Pancreas (tissue), 10 donors: ENCODE measurements at regions not wholly inside any gene's neighbourhood (a gene's known extent, or its start where the extent isn't known, plus 50 kb on each side); places are given as distances from the start of the nearest gene placed in this dataset.
"Not testable (repeated sequence)": the region's sequence is repeated elsewhere in the genome, so short reads cannot be mapped to it uniquely, and the experiment has no call there.

Source experiments
- ATAC-seq, 4 donors: fragments of 200-7000 bp; cut with Tn5 transposase; one replicate each; pipeline versions ENCODE4 v1.8.0 to v1.9.1; 2020; ENCODE audit warnings: mild to moderate bottlenecking in 4 of 4, moderate library complexity in 4 of 4
- DNase-seq, 6 donors: peaks; one replicate each; pipeline ENCODE4 v3.0.0-alpha.2; 2020
- FAIRE-seq: peaks from 2 replicates; lab custom pipeline; 2012; peaks lifted over from hg19 to GRCh38; lab: Jason Lieb, UNC
- H3K27ac ChIP-seq, 4 donors: fragments of 200-600 bp; sonication (generic); 1 replicate in 3 of 4; 2 replicates in 1 of 4; pipeline versions ENCODE4 v1.5.0 to v1.8.0; 2020
- H3K27me3 ChIP-seq, 4 donors: fragments of 200-600 bp; one replicate each; pipeline ENCODE4 v1.8.0; 2021
- H3K36me3 ChIP-seq, 3 donors: fragments of 200-600 bp; sonication (generic) in 1 of 3; one replicate each; pipeline versions ENCODE4 v1.5.0 to v1.8.0; 2020 to 2021
- H3K4me1 ChIP-seq, 3 donors: fragments of 200-600 bp; one replicate each; pipeline ENCODE4 v1.8.0; 2021
- H3K4me3 ChIP-seq, 4 donors: fragments of 200-600 bp; sonication (generic) in 2 of 4; one replicate each; pipeline versions ENCODE4 v1.5.0 to v1.8.0; 2020 to 2021
- H3K9me3 ChIP-seq, 4 donors: fragments of 200-600 bp; one replicate each; pipeline ENCODE4 v1.8.0; 2021
- WGBS, 2 donors: extraction: QIAGEN DNeasy Blood & Tissue Kit; methylation state at CpG; one replicate each; pipeline ENCODE4 v1.1.7; 2013; 5-methylcytosine and 5-hydroxymethylcytosine counted together
- intact Hi-C, 3 donors: fragments of 100-400 bp; cut with DNase I; formaldehyde crosslinking; loops; one replicate each; pipeline versions ENCODE4 v1.11.1 to v1.14.2; 2022
- TF ChIP-seq, protein P1 (sequence below), 4 donors: fragments of 200-600 bp; sonication (generic) in 3 of 4; IDR thresholded peaks; one replicate each; pipeline versions ENCODE4 v1.5.0 to v1.8.0; 2021; ENCODE audit warnings: antibody characterized with exemption in 4 of 4
- donor health status: healthy with polysubstance abuse.
- donor health status: DM: no; HTN: no; CAD: no; lungs with moderate emphysema.
- donor health status: DM: no; HTN: no; CAD: no.
- donor health status: control.
- donor health status: control.
- donor health status: Bipolar disorder and iron deficiency.
- donor health status: DM: yes; HTN: yes; CAD: no.
- donor health status: DM: no; HTN: no; CAD: no.
- donor health status: DM: no; HTN: no; CAD: no.
- donor health status: DM: yes; HTN: yes; CAD: no.

DNA sequence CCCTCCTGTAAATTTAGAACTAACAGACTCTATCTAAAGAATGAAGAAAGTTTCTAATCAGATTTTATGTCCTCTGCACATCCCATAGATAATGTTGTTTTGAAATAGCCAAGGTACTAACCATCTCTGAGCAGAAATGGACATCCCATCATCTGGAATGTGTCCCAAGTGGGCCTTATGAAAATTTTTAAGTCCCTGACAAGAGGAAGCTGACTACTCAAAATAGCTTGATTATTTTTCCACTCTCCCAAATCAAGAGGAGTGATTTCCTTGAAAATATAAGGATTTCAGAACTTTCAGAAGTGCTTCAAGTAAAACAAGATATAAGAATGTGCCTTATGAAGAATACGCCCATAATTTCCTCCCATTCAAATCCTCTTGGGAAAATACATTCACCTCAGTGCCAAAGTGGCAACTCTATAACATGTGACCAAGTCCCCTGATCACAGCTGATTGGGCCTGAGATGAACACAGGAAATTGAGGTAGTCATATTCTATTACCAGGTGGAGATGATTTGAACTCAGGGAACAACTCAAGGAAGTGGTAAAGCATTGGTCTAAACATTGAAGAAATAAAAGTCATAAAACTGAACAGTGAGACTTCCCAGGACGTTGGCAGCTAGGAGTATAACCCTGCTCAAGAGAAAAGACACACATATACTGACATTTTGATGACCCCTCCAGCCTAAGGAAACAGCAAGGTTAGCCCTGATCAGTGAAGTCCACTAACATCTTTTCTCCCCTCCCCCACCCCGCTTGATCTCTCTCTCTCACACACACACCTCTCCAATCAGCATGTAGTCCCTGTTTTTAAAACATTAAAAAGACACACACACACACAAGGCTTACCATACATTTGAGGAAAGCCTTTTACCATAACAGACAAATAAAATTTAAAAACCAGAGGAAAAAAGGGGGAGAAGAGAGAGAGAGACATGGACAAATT lies 70.8 kb upstream of the TEAD1 start:
- no peak for DNase-seq
- H3K4me3 ChIP-seq = no peak overlapping the region

DNA sequence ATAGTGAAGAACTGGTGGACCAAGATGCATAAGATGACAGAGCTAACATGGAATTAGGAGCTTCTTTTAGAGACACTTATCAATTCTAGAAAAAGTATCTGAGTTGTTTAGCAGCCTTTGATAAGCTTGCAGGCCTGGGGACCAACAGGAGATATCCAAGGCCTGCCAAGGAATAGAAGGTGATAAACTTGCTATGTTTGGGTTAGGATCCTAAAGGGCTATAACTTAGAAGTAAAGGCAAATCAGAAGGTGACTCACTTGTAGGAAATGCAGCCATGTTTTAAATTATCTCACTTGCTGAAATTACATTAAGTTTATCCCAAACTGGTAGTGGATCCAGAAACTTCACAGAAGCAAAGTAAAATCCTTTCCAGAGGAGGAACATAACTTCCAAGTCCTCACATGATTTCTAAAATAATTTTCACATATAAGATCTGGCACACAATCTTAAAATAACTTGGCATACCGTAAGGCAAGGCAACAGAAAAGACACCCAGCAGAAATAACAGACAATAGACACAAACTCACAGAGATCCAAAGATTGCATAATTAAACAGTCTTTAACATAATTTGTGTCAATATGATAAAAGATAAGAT lies 69.6 kb upstream of the TEAD1 start:
- no peaks in the 10 kb centered on the region for H3K4me1 ChIP-seq
- ATAC-seq = no peak
- no peak overlapping the region for H3K4me3 ChIP-seq
- no peaks in the 10 kb centered on the region for H3K36me3 ChIP-seq
- WGBS, 2 donors = 80 to 83% methylated on average over 1 of the region's 1 CpG
- no peak overlapping the region for H3K27ac ChIP-seq
- no peak for FAIRE-seq
- TF ChIP-seq, protein P1, sequence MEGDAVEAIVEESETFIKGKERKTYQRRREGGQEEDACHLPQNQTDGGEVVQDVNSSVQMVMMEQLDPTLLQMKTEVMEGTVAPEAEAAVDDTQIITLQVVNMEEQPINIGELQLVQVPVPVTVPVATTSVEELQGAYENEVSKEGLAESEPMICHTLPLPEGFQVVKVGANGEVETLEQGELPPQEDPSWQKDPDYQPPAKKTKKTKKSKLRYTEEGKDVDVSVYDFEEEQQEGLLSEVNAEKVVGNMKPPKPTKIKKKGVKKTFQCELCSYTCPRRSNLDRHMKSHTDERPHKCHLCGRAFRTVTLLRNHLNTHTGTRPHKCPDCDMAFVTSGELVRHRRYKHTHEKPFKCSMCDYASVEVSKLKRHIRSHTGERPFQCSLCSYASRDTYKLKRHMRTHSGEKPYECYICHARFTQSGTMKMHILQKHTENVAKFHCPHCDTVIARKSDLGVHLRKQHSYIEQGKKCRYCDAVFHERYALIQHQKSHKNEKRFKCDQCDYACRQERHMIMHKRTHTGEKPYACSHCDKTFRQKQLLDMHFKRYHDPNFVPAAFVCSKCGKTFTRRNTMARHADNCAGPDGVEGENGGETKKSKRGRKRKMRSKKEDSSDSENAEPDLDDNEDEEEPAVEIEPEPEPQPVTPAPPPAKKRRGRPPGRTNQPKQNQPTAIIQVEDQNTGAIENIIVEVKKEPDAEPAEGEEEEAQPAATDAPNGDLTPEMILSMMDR (IDR thresholded peaks at IDR 0.05) = no peak
- no peak for DNase-seq
- H3K27me3 ChIP-seq = no peaks in the 10 kb centered on the region
- no peaks in the 10 kb centered on the region for H3K9me3 ChIP-seq
- intact Hi-C loops = no loop called here

More for the DNA sequence above, 70.8 kb upstream of the TEAD1 start:
- TF ChIP-seq, protein P1 (IDR thresholded peaks at IDR 0.05) = no peak
- Histone ChIP-seq H3K9me3 (no peaks in the 10 kb centered on the region), H3K27ac (no peak overlapping the region), H3K36me3 (no peaks in the 10 kb centered on the region), H3K4me1 (no peaks in the 10 kb centered on the region), H3K27me3 (no peaks in the 10 kb centered on the region)
- no peak for FAIRE-seq
- intact Hi-C loops = no loop called here
- ATAC-seq = no peak
- WGBS, 2 donors = 82% methylated on average over 3 of the region's 3 CpGs

DNA sequence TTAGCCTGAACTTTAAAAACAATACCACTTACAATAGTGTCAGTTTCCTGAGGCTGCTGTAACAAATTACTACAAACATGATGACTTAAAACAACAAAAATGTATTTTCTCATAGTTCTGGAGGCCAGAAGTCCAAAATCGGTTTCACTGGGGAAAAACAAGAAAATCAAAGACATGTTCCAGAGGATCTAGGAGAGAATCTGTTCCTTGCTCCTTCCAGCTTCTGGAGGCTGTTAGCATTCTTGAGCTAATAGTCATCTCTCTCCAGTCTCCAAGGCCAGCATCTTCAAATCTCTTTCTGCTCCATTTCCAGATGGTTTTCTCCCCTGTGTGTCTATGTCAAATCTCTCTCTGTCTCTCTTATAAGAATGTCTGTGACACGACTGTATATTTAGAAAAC lies 67.6 kb upstream of the TEAD1 start:
- Histone ChIP-seq H3K4me1 (no peaks in the 10 kb centered on the region), H3K27me3 (no peaks in the 10 kb centered on the region), H3K4me3 (no peak overlapping the region), H3K36me3 (no peaks in the 10 kb centered on the region), H3K27ac (no peak overlapping the region), H3K9me3 (no peaks in the 10 kb centered on the region)
- TF ChIP-seq, protein P1 (IDR thresholded peaks at IDR 0.05) = no peak
- 66 to 68% methylated on average over 2 of the region's 2 CpGs for WGBS, 2 donors
- FAIRE-seq = no peak
- intact Hi-C loops = no loop called here
- no peak for ATAC-seq
- DNase-seq = no peak

DNA sequence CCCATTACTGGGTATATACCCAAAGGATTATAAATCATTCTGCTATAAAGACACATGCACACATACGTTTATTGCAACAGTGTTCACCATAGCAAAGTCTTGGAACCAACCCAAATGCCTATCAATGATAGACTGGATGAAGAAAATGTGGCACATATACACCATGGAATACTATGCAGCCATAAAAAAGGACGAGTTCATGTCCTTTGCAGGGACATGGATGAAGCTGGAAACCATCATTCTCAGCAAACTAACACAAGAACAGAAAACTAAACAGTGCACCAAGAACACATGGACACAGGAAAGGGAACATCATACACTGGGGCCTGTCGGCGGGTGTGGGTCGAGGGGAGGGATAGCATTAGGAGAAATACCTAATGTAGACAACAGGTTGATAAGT lies 65.5 kb upstream of the TEAD1 start:
- H3K27ac ChIP-seq, DNase-seq, FAIRE-seq, H3K4me1 ChIP-seq, ATAC-seq, H3K4me3 ChIP-seq, H3K9me3 ChIP-seq, H3K27me3 ChIP-seq, H3K36me3 ChIP-seq, intact Hi-C loops: not testable (repeated sequence)
- 73 to 89% methylated on average over 4 to 5 of the region's 5 CpGs for WGBS, 2 donors

DNA sequence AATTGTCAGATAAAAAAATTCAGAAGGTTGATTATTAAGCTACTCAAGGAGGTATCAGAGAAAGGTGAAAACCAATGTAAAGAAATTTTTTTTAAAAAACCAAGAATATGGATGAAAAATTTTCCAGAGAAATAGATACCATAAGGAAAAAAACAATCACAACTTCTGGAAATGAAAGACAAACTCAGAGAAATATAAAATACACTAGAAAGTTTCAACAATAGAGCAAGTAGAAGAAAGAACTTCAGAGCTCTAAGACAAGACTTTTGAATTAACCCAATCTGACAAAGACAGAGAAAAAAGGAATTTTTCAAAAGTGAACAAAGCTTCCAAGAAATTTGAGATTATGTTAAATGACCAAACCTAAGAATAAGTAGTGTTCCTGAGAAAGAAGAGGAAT lies 62.9 kb upstream of the TEAD1 start:
- H3K27ac ChIP-seq = no peak overlapping the region
- no peak for DNase-seq
- intact Hi-C loops = no loop called here
- no peak for ATAC-seq
- TF ChIP-seq, protein P1 (IDR thresholded peaks at IDR 0.05) = no peak
- H3K4me3 ChIP-seq = no peak overlapping the region
- H3K36me3 ChIP-seq = no peaks in the 10 kb centered on the region
- no peak for FAIRE-seq
- H3K27me3 ChIP-seq = no peaks in the 10 kb centered on the region
- H3K9me3 ChIP-seq = no peaks in the 10 kb centered on the region
- H3K4me1 ChIP-seq = no peaks in the 10 kb centered on the region
